SK-N-SH (cell line): ENCODE measurements at regions not wholly inside any gene's neighbourhood (a gene's known extent, or its start where the extent isn't known, plus 50 kb on each side); places are given as distances from the start of the nearest gene placed in this dataset.

Source experiments
- CHD2 ChIP-seq: fragments of 150-350 bp; IDR thresholded peaks from 2 replicates; pipeline ENCODE4 v1.6.1; 2018; ENCODE audit warnings: low read length; ENCODE audit not compliant: partially characterized antibody
- CTCF ChIP-seq: fragments of 200-600 bp; sonication (generic); IDR thresholded peaks from 2 replicates; pipeline ENCODE4 v1.6.1; 2017; ENCODE audit warnings: antibody characterized with exemption, mild to moderate bottlenecking, moderate library complexity
- EZH2phosphoT487 ChIP-seq: fragments of 200-600 bp; sonication (generic); IDR thresholded peaks from 2 replicates; pipeline ENCODE4 v1.6.1; 2017; ENCODE audit warnings: low read depth, mixed run types, mild to moderate bottlenecking, antibody characterized with exemption, moderate library complexity, borderline replicate concordance
- JUND ChIP-seq: IDR thresholded peaks from 2 replicates; pipeline ENCODE4 v1.4.0; 2012
- NFIC ChIP-seq: IDR thresholded peaks from 2 replicates; pipeline ENCODE4 v1.4.0; 2012; ENCODE audit warnings: borderline replicate concordance
- POLR2AphosphoS5 ChIP-seq: IDR thresholded peaks from 2 replicates; pipeline ENCODE4 v1.6.1; 2012; ENCODE audit warnings: low read depth, low read length
- RAD21 ChIP-seq: IDR thresholded peaks from 2 replicates; pipeline ENCODE4 v1.6.1; 2012; ENCODE audit warnings: mild to moderate bottlenecking, low read length
- SIN3A ChIP-seq: IDR thresholded peaks from 2 replicates; pipeline ENCODE4 v1.6.1; 2012; ENCODE audit warnings: low read depth, mild to moderate bottlenecking, low read length, moderate library complexity, borderline replicate concordance
- TAF1 ChIP-seq: IDR thresholded peaks from 2 replicates; pipeline ENCODE4 v1.6.1; 2012; ENCODE audit warnings: low read depth, mild to moderate bottlenecking, low read length, moderate library complexity, borderline replicate concordance
- TCF12 ChIP-seq: IDR thresholded peaks from 2 replicates; pipeline ENCODE4 v1.4.0; 2012
- USF2 ChIP-seq: fragments of 150-350 bp; IDR thresholded peaks from 2 replicates; pipeline ENCODE4 v1.6.1; 2017; ENCODE audit warnings: antibody characterized with exemption, low read length, low read depth, borderline replicate concordance
- TF ChIP-seq, protein P1 (sequence below): IDR thresholded peaks from 2 replicates; pipeline ENCODE4 v1.6.1; 2012; ENCODE audit warnings: mild to moderate bottlenecking, low read depth, low read length, moderate library complexity
- TF ChIP-seq, protein P2 (sequence below): IDR thresholded peaks from 2 replicates; pipeline ENCODE4 v1.4.0; 2012; ENCODE audit warnings: low read depth

GRCh38 chr5:5671823-5672222, 249.3 kb downstream of the ICE1 start:
- TF ChIP-seq CTCF = no peak
- no peak for TF ChIP-seq SIN3A
- no peak for TF ChIP-seq USF2
- no peak for TF ChIP-seq POLR2AphosphoS5
- TF ChIP-seq, protein P1, sequence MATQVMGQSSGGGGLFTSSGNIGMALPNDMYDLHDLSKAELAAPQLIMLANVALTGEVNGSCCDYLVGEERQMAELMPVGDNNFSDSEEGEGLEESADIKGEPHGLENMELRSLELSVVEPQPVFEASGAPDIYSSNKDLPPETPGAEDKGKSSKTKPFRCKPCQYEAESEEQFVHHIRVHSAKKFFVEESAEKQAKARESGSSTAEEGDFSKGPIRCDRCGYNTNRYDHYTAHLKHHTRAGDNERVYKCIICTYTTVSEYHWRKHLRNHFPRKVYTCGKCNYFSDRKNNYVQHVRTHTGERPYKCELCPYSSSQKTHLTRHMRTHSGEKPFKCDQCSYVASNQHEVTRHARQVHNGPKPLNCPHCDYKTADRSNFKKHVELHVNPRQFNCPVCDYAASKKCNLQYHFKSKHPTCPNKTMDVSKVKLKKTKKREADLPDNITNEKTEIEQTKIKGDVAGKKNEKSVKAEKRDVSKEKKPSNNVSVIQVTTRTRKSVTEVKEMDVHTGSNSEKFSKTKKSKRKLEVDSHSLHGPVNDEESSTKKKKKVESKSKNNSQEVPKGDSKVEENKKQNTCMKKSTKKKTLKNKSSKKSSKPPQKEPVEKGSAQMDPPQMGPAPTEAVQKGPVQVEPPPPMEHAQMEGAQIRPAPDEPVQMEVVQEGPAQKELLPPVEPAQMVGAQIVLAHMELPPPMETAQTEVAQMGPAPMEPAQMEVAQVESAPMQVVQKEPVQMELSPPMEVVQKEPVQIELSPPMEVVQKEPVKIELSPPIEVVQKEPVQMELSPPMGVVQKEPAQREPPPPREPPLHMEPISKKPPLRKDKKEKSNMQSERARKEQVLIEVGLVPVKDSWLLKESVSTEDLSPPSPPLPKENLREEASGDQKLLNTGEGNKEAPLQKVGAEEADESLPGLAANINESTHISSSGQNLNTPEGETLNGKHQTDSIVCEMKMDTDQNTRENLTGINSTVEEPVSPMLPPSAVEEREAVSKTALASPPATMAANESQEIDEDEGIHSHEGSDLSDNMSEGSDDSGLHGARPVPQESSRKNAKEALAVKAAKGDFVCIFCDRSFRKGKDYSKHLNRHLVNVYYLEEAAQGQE = no peak
- TF ChIP-seq JUND = no peak
- TF ChIP-seq, protein P2, sequence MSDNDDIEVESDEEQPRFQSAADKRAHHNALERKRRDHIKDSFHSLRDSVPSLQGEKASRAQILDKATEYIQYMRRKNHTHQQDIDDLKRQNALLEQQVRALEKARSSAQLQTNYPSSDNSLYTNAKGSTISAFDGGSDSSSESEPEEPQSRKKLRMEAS = no peak
- TF ChIP-seq CHD2 = no peak
- no peak for TF ChIP-seq TAF1
- no peak for TF ChIP-seq NFIC
- no peak for TF ChIP-seq TCF12
- TF ChIP-seq RAD21 = no peak
- TF ChIP-seq EZH2phosphoT487 = no peak
